Endometrial microvascular endothelial cells (primary cell): ENCODE measurements at regions not wholly inside any gene's neighbourhood (a gene's known extent, or its start where the extent isn't known, plus 50 kb on each side); places are given as distances from the start of the nearest gene placed in this dataset.
"Not testable (repeated sequence)": the region's sequence is repeated elsewhere in the genome, so short reads cannot be mapped to it uniquely, and the experiment has no call there.

Experiments used
- in situ Hi-C: cut with HindIII; loops from 2 replicates; pipeline ENCODE4 v1.10.0; 2017; ENCODE audit warnings: low sequenced_read_pairs, low pct_unique_long_range_greater_than_20kb; ENCODE audit errors: inconsistent ontology term

DNA sequence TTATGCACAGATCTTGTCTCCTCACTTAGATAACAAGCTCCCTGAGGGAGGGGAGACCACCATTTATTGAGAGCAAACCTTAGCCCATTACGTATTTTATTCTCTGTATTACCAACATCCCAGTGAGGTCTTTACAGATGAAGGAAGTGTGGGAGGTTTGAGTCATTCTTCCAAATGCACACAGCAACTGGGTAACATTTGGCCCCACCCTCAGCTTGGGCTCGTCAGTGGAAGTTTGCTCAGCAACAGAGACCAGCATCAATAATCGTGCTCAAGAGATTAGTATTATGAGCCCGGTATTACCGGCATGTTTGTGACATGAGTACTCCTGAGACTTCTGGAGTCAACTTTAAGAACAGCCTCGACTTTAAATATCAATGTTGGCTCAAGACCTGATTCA, 168.6 kb downstream of the ETAA1 start:
- in situ Hi-C loops = no loop called here

DNA sequence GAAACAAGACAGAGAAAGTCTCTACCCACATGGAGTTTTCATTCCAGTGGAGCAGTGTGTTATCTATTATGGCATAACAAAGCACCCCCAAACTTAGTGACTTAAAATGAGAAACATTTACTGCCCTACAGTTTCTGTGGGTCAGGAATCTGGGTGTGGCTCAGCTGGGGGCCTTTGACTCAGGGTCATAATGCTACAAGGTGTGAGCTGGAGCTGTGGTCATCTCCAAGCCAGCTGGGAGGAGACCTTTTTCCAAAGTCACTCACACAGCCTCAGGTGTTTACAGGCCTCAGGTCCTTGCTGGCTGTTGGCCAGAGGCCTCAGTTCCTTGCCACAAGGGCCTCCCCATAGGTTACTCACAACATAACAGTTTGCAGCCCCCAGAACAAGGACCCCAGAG, 169.2 kb downstream of the ETAA1 start:
- in situ Hi-C loops = no loop called here

DNA sequence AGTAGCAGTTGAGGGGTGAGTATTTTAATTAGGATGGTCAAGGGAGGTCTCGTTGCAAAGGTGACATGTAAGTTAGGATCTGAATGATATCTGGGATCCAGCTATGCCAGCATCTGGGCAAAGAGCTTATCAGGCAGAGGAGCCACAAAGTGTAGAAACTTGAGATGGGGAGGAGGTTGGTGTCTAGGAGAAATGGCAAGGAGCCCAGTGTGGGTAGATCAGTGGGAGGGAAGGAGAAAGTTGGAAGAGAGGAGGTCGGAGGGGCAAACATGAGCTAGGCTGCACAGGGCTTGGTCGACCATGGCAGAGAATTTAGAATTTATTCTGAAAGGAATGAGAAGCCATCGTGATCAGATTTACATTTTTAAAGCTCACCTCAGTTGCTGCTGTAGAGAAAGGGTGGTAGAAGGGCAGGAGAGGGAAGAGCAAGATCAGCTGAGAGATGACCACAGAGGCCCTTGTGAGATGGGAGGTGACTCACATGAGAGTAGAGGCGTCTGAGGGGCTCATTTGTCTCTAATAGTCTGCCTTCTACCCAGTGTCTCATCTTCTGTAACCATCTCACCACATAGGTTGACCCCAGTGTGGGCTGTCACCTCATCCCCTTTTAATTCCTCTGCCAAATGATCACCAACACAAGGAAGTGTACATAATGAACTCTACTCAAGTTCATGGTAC, 170.0 kb downstream of the ETAA1 start:
- in situ Hi-C loops = no loop called here

DNA sequence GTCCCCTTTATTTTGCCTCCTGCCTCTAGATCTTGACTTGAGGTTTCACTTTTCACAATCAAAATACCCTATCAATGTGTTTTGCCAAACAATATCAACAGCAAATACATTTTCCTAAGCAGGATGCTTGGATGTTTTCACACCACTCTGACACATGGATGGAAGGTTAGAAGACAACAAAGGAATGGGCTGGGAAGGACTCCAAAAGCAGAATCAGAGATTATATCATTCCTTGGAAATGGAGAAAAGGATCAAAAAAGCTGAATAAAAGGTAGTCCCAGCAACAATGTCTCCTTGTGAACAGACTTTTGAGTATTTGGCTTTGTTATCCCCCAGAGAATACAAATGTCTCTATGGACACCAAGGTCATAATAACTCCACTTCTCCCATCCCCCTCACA, 170.8 kb downstream of the ETAA1 start:
- in situ Hi-C loops = no loop called here

DNA sequence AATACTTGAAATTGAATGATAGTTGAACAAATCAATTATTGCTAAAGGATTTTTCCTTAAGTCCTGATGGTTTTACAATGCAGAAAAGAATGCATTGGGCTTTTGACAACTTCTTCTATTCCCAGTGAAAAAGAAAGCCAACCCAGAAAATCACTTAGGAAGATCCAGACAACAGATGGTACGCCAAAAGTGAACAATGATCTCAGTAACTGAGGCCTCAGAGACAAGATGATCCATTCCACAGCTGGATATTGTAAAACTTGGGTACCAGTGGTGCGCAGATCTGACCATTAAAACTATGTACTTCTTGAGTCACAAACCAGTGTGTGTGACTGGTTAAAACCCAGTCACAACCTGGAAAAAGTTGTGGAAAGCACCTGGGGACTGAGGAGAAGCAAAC, 173.5 kb downstream of the ETAA1 start:
- in situ Hi-C loops = no loop called here

DNA sequence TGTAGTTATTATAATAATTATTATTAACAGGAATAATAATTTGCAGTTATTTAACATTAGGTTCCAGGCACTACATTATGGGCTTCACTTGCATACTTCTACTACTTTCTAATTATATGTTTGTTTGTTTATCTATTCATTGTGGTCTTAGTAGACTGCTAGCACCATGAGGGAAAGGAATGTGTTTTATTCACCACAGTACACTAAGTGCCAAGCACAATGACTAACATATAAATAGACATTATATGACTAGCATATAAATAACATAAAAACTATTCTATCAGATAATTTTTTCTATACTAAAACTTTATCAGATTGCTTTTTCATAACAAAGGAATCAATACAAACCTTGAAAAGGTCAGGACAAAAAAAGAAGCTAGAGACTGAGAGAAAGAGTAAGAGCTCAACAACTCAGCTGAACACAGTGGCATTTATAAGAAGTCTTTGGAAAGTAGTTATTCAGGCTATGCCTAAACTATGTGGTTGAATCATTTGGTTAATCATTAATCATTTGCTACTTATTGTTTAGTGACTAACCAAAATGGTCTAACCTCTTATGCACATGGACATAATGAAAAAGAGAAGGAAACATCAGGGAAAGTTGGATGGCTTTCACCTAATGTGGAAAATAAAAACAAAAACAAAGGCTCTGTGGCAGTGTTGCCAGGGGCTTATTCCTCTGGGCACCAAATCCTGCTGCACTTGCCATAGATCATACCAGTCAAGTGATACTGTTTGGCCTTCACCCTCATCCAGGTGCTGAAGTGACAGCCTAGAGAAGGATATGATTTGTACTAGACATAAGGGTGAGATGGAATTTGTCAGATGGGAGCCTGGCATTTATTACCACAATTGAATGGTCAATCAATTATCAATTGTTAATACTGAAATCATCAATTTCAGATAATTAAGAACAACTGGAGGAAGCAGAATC, 174.9 kb downstream of the ETAA1 start:
- in situ Hi-C loops = no loop called here

DNA sequence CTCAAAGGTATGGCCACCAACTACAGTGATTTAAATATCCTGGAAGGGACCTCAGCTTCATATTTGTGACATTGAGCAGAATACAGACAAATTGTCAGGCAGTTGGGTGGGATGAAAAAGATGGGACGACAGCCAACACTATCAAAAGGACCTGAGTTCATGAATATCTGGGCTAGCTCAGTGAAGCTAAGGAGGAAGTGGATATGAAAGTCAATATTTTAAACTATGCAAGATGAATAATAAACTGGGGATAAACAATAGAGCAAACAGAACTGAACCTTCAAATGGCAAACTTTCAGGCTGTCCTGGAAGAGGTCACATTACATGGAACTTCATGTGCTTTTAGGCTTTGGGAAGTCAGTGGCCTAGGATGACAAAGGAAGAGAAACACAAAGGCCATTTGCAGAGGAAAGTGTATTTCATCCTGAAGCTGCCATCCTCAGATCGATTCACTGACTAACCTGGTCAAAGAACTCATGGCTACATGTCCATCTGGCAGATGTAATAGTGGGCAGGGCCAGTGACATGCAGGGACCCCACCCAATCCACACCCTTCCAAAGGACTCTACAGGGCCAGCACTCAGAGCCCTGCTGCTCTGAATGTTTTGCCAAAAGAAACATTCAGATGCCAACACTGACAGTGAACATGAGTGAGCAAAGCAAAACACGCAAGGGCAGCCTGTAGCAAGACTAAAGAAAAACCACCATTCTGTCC, 175.7 kb downstream of the ETAA1 start:
- in situ Hi-C loops = no loop called here

DNA sequence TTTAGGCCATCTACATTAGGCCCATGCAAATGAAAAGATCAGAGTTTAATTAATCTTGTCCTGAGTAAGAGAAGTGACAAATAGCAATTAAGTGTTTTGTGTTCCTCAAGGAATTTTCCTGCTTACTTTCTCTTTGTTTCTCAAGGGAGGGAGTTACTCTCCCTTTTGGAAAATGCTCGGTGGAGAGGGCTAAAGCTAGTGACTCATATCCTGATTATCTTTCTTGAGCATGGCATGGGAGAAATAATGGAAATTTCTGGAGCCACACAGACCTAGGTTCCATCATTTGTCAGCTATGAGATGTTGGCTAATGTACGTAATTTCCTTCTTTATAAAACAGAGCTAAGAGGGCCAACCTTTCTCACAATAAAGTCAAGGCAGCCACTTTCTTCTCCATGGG, 177.1 kb downstream of the ETAA1 start:
- in situ Hi-C loops = no loop called here

DNA sequence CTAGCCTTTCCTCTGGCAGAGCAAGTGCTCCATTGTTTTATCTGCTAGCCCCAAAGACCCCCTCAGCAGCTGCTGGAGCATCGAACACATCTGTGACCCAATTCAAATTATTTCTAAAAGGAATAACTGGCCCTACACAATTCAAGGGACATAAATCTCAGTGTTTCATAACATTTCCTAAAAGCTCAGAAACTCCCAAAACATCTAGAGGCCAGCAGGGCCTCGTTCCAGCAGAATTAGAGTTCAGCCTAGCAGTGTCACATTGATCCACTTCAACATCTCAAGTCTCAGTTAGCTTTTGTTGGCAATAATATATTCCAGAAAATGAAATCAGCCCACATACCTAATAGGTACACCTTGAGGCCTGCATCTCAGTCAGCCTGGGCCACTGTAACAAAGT, 179.1 kb downstream of the ETAA1 start:
- in situ Hi-C loops = no loop called here

DNA sequence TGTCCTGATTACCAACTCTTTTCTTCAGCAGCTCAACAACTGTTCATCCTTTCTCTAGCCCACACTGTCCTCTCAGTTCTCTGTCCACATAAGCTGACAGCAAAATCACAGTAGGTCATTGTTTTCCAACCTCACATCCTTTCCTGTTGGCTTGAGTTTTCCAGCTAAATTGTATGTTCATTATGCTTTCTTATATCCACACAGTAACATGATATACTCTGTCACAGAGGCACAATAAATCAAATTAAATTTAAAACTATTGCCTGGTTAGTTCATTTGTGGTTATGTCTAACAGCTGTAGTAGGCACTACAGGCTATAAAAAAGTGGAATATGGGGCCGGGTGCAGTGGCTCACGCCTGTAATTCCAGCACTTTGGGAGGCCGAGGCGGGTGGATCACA, 179.9 kb downstream of the ETAA1 start:
- in situ Hi-C loops = no loop called here

DNA sequence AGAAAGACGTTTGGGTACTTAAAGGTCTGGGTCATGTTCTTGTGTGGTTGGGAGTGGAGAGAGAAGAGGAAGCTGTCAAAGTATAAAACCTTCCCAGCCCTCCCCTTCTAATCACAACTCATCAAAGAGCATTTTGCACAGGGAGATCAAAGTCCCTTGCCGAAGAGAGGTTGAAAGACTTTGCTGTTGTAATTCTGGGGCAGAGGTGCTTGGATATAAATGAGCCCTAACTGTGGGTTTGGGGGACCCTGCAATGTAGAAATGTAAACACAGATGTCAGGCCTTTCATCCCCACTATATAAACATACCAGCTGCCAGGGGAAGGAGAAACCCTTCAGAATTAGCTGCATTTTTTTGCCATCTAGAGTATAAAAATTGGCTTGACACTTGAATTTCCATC, 182.1 kb downstream of the ETAA1 start:
- in situ Hi-C loops = no loop called here

DNA sequence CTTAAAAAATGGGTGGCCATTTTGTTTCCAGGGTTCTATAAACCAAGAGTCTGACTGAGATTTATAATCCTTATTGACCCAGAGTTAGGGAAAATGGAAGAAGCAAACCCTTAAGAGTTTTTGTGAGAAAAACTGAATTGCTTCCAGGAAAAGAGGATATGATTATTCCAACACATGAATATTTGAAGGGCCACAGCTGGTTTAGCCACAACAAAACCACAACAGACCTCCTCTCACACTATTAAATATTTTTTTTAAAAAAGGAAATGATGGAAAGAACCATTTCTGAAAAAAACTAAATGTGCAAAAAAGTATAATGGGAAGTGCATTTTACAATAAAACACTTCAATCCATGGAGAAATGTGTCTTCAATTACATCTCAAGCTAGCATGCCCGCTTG, 182.7 kb downstream of the ETAA1 start:
- in situ Hi-C loops = no loop called here

DNA sequence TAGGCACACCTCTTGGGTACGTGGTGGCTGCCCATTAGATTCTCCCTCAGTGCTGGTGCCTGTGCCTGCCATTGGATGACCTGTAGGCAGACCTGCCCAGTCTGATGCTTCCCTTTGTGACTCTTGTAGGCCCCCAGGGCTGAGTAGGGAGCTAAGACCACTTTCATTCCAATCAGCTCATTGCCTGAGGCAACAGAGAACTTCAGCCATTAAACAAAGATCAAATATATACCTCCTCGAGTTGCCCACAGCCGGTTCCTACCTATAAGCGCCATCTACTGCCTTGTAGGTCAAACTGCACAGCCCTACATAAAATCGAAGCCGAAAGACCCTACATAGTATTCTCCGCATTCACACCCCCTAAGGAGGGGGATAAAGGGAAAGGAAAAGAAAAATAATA, 184.6 kb downstream of the ETAA1 start:
- in situ Hi-C loops = no loop called here

DNA sequence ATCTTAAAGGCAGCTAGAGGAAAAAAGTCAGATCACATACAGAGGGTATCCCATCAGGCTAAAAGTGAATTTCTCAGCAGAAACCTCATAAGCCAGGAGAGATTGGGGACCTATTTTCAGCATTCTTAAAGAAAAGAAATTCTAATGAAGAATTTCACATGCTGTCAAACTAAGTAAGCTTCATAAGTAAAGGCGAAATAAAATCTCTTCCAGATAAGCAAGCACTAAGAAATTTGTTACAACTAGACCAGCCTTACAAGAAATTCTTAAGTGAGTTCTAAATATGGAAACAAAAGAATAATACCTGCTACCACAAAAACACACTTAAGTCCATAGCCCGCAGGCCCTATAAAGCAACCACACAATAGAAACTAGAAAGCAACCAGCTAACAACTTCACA, 186.1 kb downstream of the ETAA1 start:
- in situ Hi-C loops = no loop called here

DNA sequence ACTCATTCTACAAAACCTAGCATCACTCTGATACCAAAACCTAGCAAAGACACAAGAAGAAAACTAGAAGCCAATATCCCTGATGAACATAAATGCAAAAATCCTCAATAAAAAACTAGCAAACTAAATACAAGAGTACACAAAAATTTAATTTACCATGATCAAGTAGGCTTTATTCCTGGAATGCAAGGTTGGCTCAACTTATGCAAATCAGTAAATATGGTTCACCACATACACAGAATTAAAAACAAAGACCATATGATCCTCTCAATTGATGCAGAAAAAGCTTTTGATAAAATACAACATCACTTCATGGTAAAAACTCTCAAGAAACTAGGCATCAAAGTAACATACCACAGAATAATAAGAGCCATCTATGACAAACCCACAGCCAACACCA, 188.3 kb downstream of the ETAA1 start:
- in situ Hi-C loops = no loop called here

DNA sequence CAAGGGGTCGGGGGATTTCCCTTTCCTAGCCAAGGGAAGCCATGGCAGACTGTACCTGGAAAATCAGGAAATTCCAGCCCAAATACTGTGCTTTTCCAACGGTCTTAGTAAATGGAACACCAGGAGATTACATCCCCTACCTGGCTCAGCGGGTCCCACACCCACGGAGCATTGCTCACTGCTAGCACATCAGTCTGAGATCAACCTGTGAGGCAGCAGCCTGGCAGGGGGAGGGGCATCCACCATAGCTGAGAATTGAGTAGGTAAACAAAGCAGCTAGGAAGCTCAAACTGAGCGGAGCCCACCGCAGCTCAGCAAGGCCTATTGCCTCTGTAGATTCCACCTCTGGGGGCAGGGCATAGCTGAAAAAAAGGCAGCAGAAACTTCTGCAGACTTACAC, 192.0 kb downstream of the ETAA1 start:
- in situ Hi-C loops = not testable (repeated sequence)

DNA sequence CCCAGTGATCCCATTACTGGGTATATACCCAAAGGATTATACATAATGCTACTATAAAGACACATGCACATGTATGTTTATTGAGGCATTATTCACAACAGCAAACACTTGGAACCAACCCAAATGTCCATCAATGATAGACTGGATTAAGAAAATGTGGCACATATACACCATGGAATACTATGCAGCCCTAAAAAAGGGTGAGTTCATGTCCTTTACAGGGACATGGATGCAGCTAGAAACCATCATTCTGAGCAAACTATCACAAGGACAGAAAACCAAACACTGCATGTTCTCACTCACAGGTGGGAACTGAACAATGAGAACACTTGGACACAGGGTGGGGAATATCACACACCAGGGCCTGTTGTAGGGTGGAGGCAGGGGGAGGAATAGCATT, 197.4 kb downstream of the ETAA1 start:
- in situ Hi-C loops = not testable (repeated sequence)

DNA sequence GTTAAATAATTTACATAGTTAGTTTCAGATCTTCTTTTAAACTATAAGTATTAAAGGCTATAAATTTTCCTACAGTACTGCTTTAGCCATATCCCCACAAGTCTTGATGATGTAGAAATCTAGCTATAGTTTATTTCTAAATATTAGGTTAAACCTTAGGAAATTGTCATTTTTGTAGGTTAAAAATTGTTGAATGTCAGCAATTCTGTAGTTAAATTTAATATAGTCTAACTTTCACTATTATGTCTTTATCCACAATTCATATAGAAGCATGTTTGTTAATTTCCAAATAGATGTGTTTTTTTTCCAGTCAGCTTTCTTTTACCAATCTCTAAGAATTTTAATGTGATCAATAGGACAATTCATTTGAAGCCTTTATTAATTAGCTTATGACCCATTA, 199.7 kb downstream of the ETAA1 start:
- in situ Hi-C loops = no loop called here

DNA sequence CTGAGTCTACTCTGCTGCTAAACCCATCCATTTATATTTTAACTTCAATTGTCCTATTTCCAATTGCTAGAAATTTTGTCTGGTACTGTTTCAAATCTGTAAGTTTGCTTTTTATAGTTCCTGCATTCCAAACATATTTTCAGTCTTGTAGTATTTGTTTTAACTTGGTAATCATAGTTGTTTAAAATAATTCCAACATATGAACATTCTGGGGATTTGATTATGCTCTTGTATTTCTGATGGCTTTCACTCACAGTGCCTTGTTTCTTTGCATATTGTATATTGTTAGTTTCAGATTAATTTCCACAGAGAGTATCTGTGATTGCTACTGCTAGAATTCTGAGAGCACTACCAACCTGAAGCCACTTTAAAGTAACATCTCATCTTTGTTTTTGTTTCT, 202.4 kb downstream of the ETAA1 start:
- in situ Hi-C loops = no loop called here
